Keratinocyte (primary cell): ENCODE measurements at regions not wholly inside any gene's neighbourhood (a gene's known extent, or its start where the extent isn't known, plus 50 kb on each side); places are given as distances from the start of the nearest gene placed in this dataset.

ENCODE experiments used
- CTCF ChIP-seq, 3 experiments: IDR thresholded peaks in 1 of 3; conservative IDR thresholded peaks in 1 of 3; optimal IDR thresholded peaks in 1 of 3; 2 replicates in 2 of 3; 3 replicates in 1 of 3; pipeline versions ENCODE3 to v1.5.1; 2011; ENCODE audit warnings: low read length in 3 of 3, mild to moderate bottlenecking in 3 of 3, moderate library complexity in 2 of 3, control low read depth in 1 of 3, inconsistent platforms in 1 of 3; ENCODE audit not compliant: insufficient read depth in 2 of 3; ENCODE audit errors: extremely low read depth in 1 of 3
- EZH2 ChIP-seq: IDR thresholded peaks from one replicate; pipeline ENCODE4 v1.6.1; 2012; ENCODE audit warnings: inconsistent platforms, mild to moderate bottlenecking, low read length, moderate library complexity

GRCh38 chr9:2923766-2924379, 80.0 kb upstream of the PUM3 start:
- TF ChIP-seq CTCF (optimal IDR thresholded peaks at IDR 0.05 in 1 of 3, IDR thresholded peaks at IDR 0.05 in 1 of 3, conservative IDR thresholded peaks at IDR 0.05 in 1 of 3; ENCODE audit: extremely low read depth in 1 of 3, insufficient read depth in 2 of 3, low read length in 3 of 3): no peak
- TF ChIP-seq EZH2: no peak
